GM19239 (cell line): ENCODE measurements at regions not wholly inside any gene's neighbourhood (a gene's known extent, or its start where the extent isn't known, plus 50 kb on each side); places are given as distances from the start of the nearest gene placed in this dataset.

ENCODE experiments used
- DNase-seq: peaks from one replicate; pipeline ENCODE4 v3.0.0; 2011; ENCODE audit warnings: low spot score; ENCODE audit not compliant: insufficient read length
- FAIRE-seq: peaks from 2 replicates; lab custom pipeline; 2011; peaks lifted over from hg19 to GRCh38; lab: Jason Lieb, UNC

GRCh38 chr1:59071289-59071688 lies 225.6 kb upstream of the FGGY start:
- DNase-seq: no peak
- peak; percentile 73 for FAIRE-seq

- FAIRE-seq (no peak), DNase-seq (no peak)
These were observed 224.9 kb upstream of the FGGY start for GRCh38 chr1:59071876-59072582.

- FAIRE-seq (peak; percentile 40), DNase-seq (no peak)
These were observed 224.3 kb upstream of the FGGY start for GRCh38 chr1:59072583-59072947.

- DNase-seq (no peak), FAIRE-seq (no peak)
These were observed 222.3 kb upstream of the FGGY start for GRCh38 chr1:59074598-59074997.

GRCh38 chr1:59075021-59075420 lies 221.9 kb upstream of the FGGY start:
- DNase-seq: no peak
- FAIRE-seq: no peak

- FAIRE-seq: no peak
- no peak for DNase-seq
These were observed 220.3 kb upstream of the FGGY start for GRCh38 chr1:59076612-59077011.

GRCh38 chr1:59077466-59078069 lies 219.3 kb upstream of the FGGY start:
- no peak for DNase-seq
- no peak for FAIRE-seq

- FAIRE-seq (no peak), DNase-seq (no peak)
These were observed 218.7 kb upstream of the FGGY start for GRCh38 chr1:59078070-59078800.

- DNase-seq: no peak
- no peak for FAIRE-seq
These were observed 218.0 kb upstream of the FGGY start for GRCh38 chr1:59078866-59079265.

- DNase-seq (no peak), FAIRE-seq (no peak)
These were observed 217.3 kb upstream of the FGGY start for GRCh38 chr1:59079434-59080140.

GRCh38 chr1:59081181-59081580 lies 215.7 kb upstream of the FGGY start:
- DNase-seq: no peak
- FAIRE-seq: no peak

- DNase-seq (no peak), FAIRE-seq (no peak)
These were observed 215.1 kb upstream of the FGGY start for GRCh38 chr1:59081795-59082194.

- no peak for FAIRE-seq
These were observed 212.7 kb upstream of the FGGY start for GRCh38 chr1:59083946-59084865.

GRCh38 chr1:59085101-59085500 lies 211.8 kb upstream of the FGGY start:
- DNase-seq: no peak
- no peak for FAIRE-seq

More at GRCh38 chr1:59083946-59084865, 212.7 kb upstream of the FGGY start:
- no peak for DNase-seq

- FAIRE-seq: no peak
- no peak for DNase-seq
These were observed 207.7 kb upstream of the FGGY start for GRCh38 chr1:59089036-59089798.

- FAIRE-seq: no peak
- DNase-seq: no peak
These were observed 206.9 kb upstream of the FGGY start for GRCh38 chr1:59089922-59090457.

- FAIRE-seq: no peak
- no peak for DNase-seq
These were observed 204.8 kb upstream of the FGGY start for GRCh38 chr1:59092126-59092525.

- FAIRE-seq (no peak), DNase-seq (no peak)
These were observed 202.9 kb upstream of the FGGY start for GRCh38 chr1:59094001-59094400.

GRCh38 chr1:59096501-59096900 lies 200.4 kb upstream of the FGGY start:
- FAIRE-seq: peak; percentile 42
- no peak for DNase-seq
